Esophagus (tissue), 2 donors: ENCODE measurements at regions not wholly inside any gene's neighbourhood (a gene's known extent, or its start where the extent isn't known, plus 50 kb on each side); places are given as distances from the start of the nearest gene placed in this dataset.
"Not testable (repeated sequence)": the region's sequence is repeated elsewhere in the genome, so short reads cannot be mapped to it uniquely, and the experiment has no call there.

ENCODE experiments used
- H3K27ac ChIP-seq, 2 donors: one replicate each; pipeline ENCODE4 v1.5.1; 2013; ENCODE audit warnings: low read depth in 2 of 2, mild to moderate bottlenecking in 2 of 2, inconsistent platforms in 1 of 2, low read length in 1 of 2, moderate library complexity in 1 of 2
- H3K27me3 ChIP-seq, 2 donors: one replicate each; pipeline ENCODE4 v1.6.1; 2013; ENCODE audit warnings: low read length in 2 of 2, control low read depth in 1 of 2, mild to moderate bottlenecking in 1 of 2; ENCODE audit not compliant: insufficient read depth in 2 of 2, control insufficient read depth in 1 of 2
- H3K36me3 ChIP-seq, 2 donors: one replicate each; pipeline ENCODE4 v1.6.1; 2013; ENCODE audit warnings: low read length in 1 of 2; ENCODE audit not compliant: control insufficient read depth in 2 of 2, insufficient read depth in 2 of 2
- H3K4me1 ChIP-seq, 2 donors: one replicate each; pipeline ENCODE4 v1.6.1; 2013; ENCODE audit warnings: low read length in 1 of 2; ENCODE audit not compliant: control insufficient read depth in 2 of 2, insufficient read depth in 2 of 2
- H3K4me3 ChIP-seq, 2 donors: one replicate each; pipeline ENCODE4 v1.5.1; 2013; ENCODE audit warnings: low read length in 2 of 2, mild to moderate bottlenecking in 2 of 2, low read depth in 1 of 2, moderate library complexity in 1 of 2
- H3K9me3 ChIP-seq, 2 donors: one replicate each; pipeline ENCODE4 v1.6.1; 2013; ENCODE audit warnings: mild to moderate bottlenecking in 2 of 2, low read depth in 1 of 2, low read length in 1 of 2, moderate library complexity in 1 of 2; ENCODE audit not compliant: control insufficient read depth in 2 of 2, insufficient read depth in 1 of 2
- WGBS, 2 donors: extraction: QIAGEN DNeasy Blood & Tissue Kit; methylation state at CpG; one replicate each; pipeline ENCODE4 v1.1.7; 2013; 5-methylcytosine and 5-hydroxymethylcytosine counted together
- donor health status: healthy with polysubstance abuse.
- donor health status: Bipolar disorder and iron deficiency.

DNA sequence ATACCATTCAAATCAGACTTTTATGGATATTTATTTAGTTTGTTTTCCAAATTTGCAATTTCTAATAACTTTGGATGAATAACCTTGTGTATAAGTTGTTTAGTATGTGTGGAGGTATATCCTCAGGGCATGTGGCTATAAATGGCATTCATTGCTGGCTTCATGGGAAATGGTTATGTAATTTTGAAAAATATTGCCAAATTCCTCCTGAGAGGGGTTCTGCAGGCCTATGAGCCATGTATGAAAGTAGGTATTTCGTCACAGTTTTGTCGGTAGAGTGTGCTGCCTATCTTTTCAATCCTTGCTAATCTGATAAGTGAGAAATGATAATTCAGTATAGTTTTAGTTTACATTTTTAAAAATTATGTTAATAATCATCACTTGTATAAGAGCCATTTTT, 256.4 kb upstream of the ZNF385D start:
- Histone ChIP-seq H3K4me3 (no peak overlapping the region), H3K27me3 (no peaks in the 10 kb centered on the region), H3K27ac (no peak overlapping the region), H3K36me3 (no peaks in the 10 kb centered on the region), H3K9me3 (no peaks in the 10 kb centered on the region), H3K4me1 (no peaks in the 10 kb centered on the region)
- WGBS, 2 donors: 78 to 85% methylated on average over 2 of the region's 2 CpGs

DNA sequence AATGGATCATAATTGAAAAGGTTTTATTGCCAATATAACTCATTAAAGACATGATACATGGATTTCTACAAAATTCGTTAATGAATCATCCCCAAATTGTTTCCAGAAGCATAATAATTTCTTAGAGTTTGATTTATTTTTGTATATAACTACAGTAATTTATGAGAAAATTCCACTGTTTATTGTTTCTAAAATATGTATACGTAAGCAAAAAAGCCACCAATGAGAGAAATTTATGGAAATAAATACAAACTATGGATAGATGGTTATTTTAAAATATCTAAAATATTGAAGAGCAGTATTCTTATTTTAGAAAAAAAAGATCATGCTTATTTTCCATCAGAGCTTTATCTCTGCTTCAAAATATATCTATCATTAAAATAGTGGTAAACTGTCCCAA, 260.0 kb upstream of the ZNF385D start:
- Histone ChIP-seq H3K4me3 (no peak overlapping the region), H3K9me3 (no peaks in the 10 kb centered on the region), H3K27me3 (no peaks in the 10 kb centered on the region), H3K27ac (no peak overlapping the region), H3K36me3 (no peaks in the 10 kb centered on the region), H3K4me1 (no peaks in the 10 kb centered on the region)
- 79 to 84% methylated on average over 2 of the region's 2 CpGs for WGBS, 2 donors

DNA sequence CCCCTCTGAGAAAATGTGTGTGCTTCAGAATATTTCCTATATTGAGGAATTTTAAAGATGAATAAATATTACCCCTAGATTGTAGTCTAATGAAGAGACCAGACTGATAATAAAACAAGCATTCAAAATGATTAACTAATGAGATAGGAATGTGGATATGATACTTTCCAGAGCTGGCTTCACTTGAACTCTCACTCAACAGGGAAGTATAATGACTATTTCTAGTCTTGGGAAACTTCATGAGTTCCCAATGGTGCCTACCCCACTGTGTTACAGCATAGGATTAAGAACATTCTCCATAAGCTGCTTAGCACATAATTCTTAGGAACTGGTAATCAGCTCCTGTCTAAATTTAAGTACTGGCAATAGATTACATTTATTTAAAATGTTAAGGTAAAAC, 261.5 kb upstream of the ZNF385D start:
- Histone ChIP-seq H3K9me3 (no peaks in the 10 kb centered on the region), H3K27ac (no peak overlapping the region), H3K4me1 (no peaks in the 10 kb centered on the region), H3K4me3 (no peak overlapping the region), H3K36me3 (no peaks in the 10 kb centered on the region), H3K27me3 (no peaks in the 10 kb centered on the region)

GRCh38 chr3:22013641-22014040, 262.6 kb upstream of the ZNF385D start:
- no peak overlapping the region for H3K27ac ChIP-seq
- no peaks in the 10 kb centered on the region for H3K9me3 ChIP-seq
- WGBS, 2 donors: 75 to 86% methylated on average over 1 of the region's 1 CpG
- H3K4me1 ChIP-seq: no peaks in the 10 kb centered on the region
- H3K36me3 ChIP-seq: no peaks in the 10 kb centered on the region
- H3K4me3 ChIP-seq: no peak overlapping the region
- H3K27me3 ChIP-seq: no peaks in the 10 kb centered on the region

DNA sequence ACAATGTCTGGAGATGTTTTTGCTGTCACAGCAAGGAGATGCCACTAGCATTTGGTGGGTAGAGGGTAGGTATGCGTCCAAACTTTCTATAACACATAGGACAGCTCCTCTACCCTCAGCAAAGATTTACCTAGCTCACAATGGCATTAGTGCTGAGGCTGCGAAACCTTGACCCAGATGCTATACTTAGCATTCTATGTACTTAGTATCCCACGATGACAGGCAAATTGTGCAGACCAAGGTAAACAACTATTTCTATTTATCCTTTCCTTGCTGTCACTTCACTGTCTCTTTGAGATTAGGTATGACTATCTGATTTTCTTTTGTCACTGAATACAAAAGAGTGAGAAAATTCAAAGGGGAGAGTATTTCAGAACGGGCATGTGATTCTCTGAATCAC, 265.2 kb upstream of the ZNF385D start:
- Histone ChIP-seq H3K4me1 (no peaks in the 10 kb centered on the region), H3K27me3 (no peaks in the 10 kb centered on the region), H3K4me3 (no peak overlapping the region), H3K9me3 (no peaks in the 10 kb centered on the region), H3K36me3 (no peaks in the 10 kb centered on the region), H3K27ac (no peak overlapping the region)
- 46% methylated on average over 4 of the region's 4 CpGs for WGBS, 2 donors

DNA sequence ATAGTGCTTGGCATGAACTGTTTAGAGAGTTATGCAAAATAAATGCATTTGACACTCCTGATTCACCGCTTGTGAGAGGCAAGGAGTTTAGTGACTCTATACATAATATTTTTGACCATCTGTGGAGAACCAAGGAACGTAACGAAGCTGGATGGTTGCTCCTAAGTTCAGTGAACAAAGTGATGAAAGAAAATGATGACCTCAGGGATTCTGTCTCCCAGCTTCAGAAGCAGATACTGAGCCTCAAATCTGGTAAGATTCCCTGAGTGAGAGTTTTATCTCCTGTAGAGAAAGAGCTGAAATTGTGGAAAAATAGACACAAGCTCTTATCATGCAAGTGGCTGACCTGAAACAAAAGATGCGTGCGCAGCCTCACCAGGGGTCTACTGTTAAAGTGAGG, 273.6 kb upstream of the ZNF385D start:
- H3K27me3 ChIP-seq, H3K4me1 ChIP-seq, H3K4me3 ChIP-seq, H3K27ac ChIP-seq, H3K9me3 ChIP-seq, H3K36me3 ChIP-seq: not testable (repeated sequence)
- WGBS, 2 donors: 91 to 92% methylated on average over 5 of the region's 5 CpGs

GRCh38 chr3:22029480-22029879, 278.5 kb upstream of the ZNF385D start:
- Histone ChIP-seq H3K27ac (no peak overlapping the region), H3K9me3 (no peaks in the 10 kb centered on the region), H3K27me3 (no peaks in the 10 kb centered on the region), H3K4me3 (no peak overlapping the region), H3K4me1 (no peaks in the 10 kb centered on the region), H3K36me3 (no peaks in the 10 kb centered on the region)
- 79 to 80% methylated on average over 4 of the region's 4 CpGs for whole genome bisulfite sequencing, 2 donors

DNA sequence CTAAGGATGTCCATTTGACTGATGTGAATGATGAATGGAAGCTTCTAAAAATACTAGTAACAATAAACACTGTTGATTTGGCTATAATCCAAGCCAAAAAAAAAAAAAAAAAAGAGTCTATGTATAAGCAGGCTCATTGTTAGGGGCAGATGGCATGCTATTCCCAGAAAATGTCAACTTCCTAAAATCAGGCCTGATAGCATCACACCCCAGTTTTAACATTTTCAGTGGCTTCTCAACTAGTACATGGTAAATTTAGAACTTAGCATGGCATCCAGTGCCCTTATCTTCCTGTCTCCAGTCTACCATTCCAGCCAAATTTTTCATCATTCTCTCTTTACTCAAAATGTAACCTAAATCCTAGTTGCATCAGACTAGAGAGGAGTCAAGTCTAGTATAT, 288.2 kb upstream of the ZNF385D start:
- Histone ChIP-seq H3K27me3 (no peaks in the 10 kb centered on the region), H3K27ac (no peak overlapping the region), H3K4me1 (no peaks in the 10 kb centered on the region)

GRCh38 chr3:22040150-22040549, 289.1 kb upstream of the ZNF385D start:
- Histone ChIP-seq H3K4me1 (no peaks in the 10 kb centered on the region), H3K4me3 (no peak overlapping the region), H3K36me3 (no peaks in the 10 kb centered on the region), H3K27ac (no peak overlapping the region), H3K9me3 (no peaks in the 10 kb centered on the region), H3K27me3 (no peaks in the 10 kb centered on the region)
- 75 to 87% methylated on average over 1 of the region's 1 CpG for WGBS, 2 donors

More for the DNA sequence above, 288.2 kb upstream of the ZNF385D start:
- H3K36me3 ChIP-seq: no peaks in the 10 kb centered on the region
- no peaks in the 10 kb centered on the region for H3K9me3 ChIP-seq
- no peak overlapping the region for H3K4me3 ChIP-seq

DNA sequence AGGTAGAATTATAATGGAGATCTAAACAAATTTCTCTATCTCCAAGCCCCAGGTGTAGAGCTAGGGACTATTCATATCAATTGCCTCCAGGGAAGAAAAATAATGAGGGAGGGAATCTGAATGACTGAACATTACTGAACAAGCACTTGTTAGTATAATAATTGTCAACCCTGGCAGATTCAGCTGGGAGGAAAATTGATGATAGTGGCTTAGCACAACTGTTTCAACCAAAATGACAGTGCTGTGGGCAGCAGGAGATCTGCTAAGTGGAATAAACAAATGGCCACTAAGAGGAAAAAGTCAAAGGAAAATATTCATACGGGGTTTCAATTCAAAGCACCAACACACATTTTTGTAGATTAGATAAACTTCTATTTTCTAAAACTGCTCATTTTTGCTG, 294.9 kb upstream of the ZNF385D start:
- Histone ChIP-seq H3K27me3 (no peaks in the 10 kb centered on the region), H3K4me3 (no peak overlapping the region), H3K9me3 (no peaks in the 10 kb centered on the region), H3K4me1 (no peaks in the 10 kb centered on the region), H3K36me3 (no peaks in the 10 kb centered on the region), H3K27ac (no peak overlapping the region)
- WGBS, 2 donors: 52 to 55% methylated on average over 1 of the region's 1 CpG
